HG02759 (cell line): ENCODE measurements at regions not wholly inside any gene's neighbourhood (a gene's known extent, or its start where the extent isn't known, plus 50 kb on each side); places are given as distances from the start of the nearest gene placed in this dataset.
"Not testable (repeated sequence)": the region's sequence is repeated elsewhere in the genome, so short reads cannot be mapped to it uniquely, and the experiment has no call there.

Experiments
- ATAC-seq: cut with Tn5 transposase; IDR thresholded peaks from one replicate; pipeline ENCODE4 v1.9.1; 2021; ENCODE audit warnings: mild to moderate bottlenecking, moderate library complexity; ENCODE audit not compliant: unreplicated experiment

- no peak for ATAC-seq
Measured at GRCh38 chr4:27620886-27621285, 760.2 kb downstream of the STIM2 start.

- ATAC-seq: no peak
Measured at GRCh38 chr4:27624749-27625148, 764.1 kb downstream of the STIM2 start.

GRCh38 chr4:27628609-27629008 lies 768.0 kb downstream of the STIM2 start:
- no peak for ATAC-seq

- ATAC-seq: no peak
Measured at GRCh38 chr4:27629532-27630225, 769.0 kb downstream of the STIM2 start.

- peak; percentile 76 for ATAC-seq
Measured at GRCh38 chr4:27635936-27636913, 775.6 kb downstream of the STIM2 start.

GRCh38 chr4:27638163-27638915 lies 777.7 kb downstream of the STIM2 start:
- ATAC-seq: no peak

GRCh38 chr4:27643101-27643500 lies 782.5 kb downstream of the STIM2 start:
- ATAC-seq: no peak

- ATAC-seq: no peak
Measured at GRCh38 chr4:27648416-27648815, 787.8 kb downstream of the STIM2 start.

- ATAC-seq: no peak
Measured at GRCh38 chr4:27662426-27662825, 801.8 kb downstream of the STIM2 start.

- no peak for ATAC-seq
Measured at GRCh38 chr4:27666943-27667342, 806.3 kb downstream of the STIM2 start.

- no peak for ATAC-seq
Measured at GRCh38 chr4:27668001-27668400, 807.4 kb downstream of the STIM2 start.

GRCh38 chr4:27678027-27678426 lies 817.4 kb downstream of the STIM2 start:
- no peak for ATAC-seq

GRCh38 chr4:27684610-27685011 lies 824.0 kb downstream of the STIM2 start:
- peak; percentile 98 for ATAC-seq

GRCh38 chr4:27685091-27685490 lies 824.5 kb downstream of the STIM2 start:
- ATAC-seq: no peak

GRCh38 chr4:27685947-27686346 lies 825.3 kb downstream of the STIM2 start:
- no peak for ATAC-seq

- ATAC-seq: peak; percentile 92
Measured at GRCh38 chr4:27692158-27692557, 831.5 kb downstream of the STIM2 start.

- ATAC-seq: no peak
Measured at GRCh38 chr4:27692868-27693634, 832.4 kb downstream of the STIM2 start.

GRCh38 chr4:27696257-27696656 lies 835.6 kb downstream of the STIM2 start:
- not testable (repeated sequence) for ATAC-seq

GRCh38 chr4:27701606-27702005 lies 841.0 kb downstream of the STIM2 start:
- ATAC-seq: no peak

- no peak for ATAC-seq
Measured at GRCh38 chr4:27702730-27703431, 842.2 kb downstream of the STIM2 start.
